ENCODE measurements at regions not wholly inside any gene's neighbourhood (a gene's known extent, or its start where the extent isn't known, plus 50 kb on each side); places are given as distances from the start of the nearest gene placed in this dataset.

DNA sequence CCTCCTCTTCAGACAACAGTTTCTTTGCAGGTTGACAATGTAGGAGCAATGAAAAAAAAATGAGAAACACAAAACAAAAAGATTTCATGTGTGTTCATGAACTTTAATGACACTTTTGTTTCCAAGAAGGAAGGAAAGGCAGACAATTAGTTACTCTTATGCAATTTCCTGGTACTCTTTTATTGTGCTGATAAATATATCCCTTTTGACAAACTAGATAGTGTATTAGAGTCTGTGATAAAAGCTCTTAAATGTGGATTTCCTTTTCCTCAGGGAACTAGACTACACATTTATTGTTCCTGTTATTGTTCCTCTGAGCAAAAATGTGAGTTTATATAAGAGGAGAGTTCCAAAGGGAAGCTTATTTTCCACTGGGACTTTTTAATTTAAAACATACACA is 188.7 kb upstream of the NRXN1 start:
- no peak for TF ChIP-seq CTCF (conservative IDR thresholded peaks at IDR 0.05)
- TF ChIP-seq EZH2 (IDR thresholded peaks at IDR 0.05; ENCODE audit: low read depth) = no peak

All from PC-9 (cell line).